CD4-positive, alpha-beta T cell (primary cell): ENCODE measurements at regions not wholly inside any gene's neighbourhood (a gene's known extent, or its start where the extent isn't known, plus 50 kb on each side); places are given as distances from the start of the nearest gene placed in this dataset.

Source experiments
- ATAC-seq: fragments of 200-7000 bp; cut with Tn5 transposase; one replicate; pipeline ENCODE4 v1.10.0; 2022; ENCODE audit warnings: mild to moderate bottlenecking; ENCODE audit not compliant: poor library complexity
- CTCF ChIA-PET: fragments of 350-600 bp; sonication (Branson Sonifier 250); formaldehyde crosslinking; loops from one replicate; lab custom pipeline; 2021; ENCODE audit warnings: antibody characterized with exemption, inconsistent platforms; lab: Charles Lee
- POLR2A ChIA-PET: fragments of 350-600 bp; sonication (Branson Sonifier 250); formaldehyde crosslinking; loops from one replicate; lab custom pipeline; 2021; ENCODE audit warnings: antibody characterized with exemption, inconsistent platforms; lab: Charles Lee
- DNase-seq, 14 experiments: peaks; one replicate each; pipeline ENCODE4 v3.0.0-alpha.2; 2013 to 2020; ENCODE audit warnings: mixed read lengths in 2 of 14
- H3K27ac ChIP-seq, 2 donors: one replicate each; pipeline versions ENCODE4 v1.5.1 to v1.7.0; 2013; ENCODE audit warnings: low read length in 2 of 2, low read depth in 1 of 2, mild to moderate bottlenecking in 1 of 2
- H3K27me3 ChIP-seq, 2 experiments: 1 replicate in 1 of 2; 2 replicates in 1 of 2; pipeline versions ENCODE4 v1.6.1 to v1.7.0; 2013; ENCODE audit warnings: low read length in 2 of 2, control low read depth in 1 of 2, mild to moderate bottlenecking in 1 of 2, moderate library complexity in 1 of 2; ENCODE audit not compliant: insufficient read depth in 2 of 2, control insufficient read depth in 1 of 2
- H3K36me3 ChIP-seq: one replicate; pipeline ENCODE4 v1.6.1; 2013; ENCODE audit warnings: low read length, control low read depth; ENCODE audit not compliant: insufficient read depth
- H3K4me1 ChIP-seq: one replicate; pipeline ENCODE4 v1.6.1; 2013; ENCODE audit warnings: low read length, control low read depth; ENCODE audit not compliant: insufficient read depth
- H3K4me3 ChIP-seq: one replicate; pipeline ENCODE4 v1.5.1; 2013; ENCODE audit warnings: mild to moderate bottlenecking, low read length, moderate library complexity
- H3K9me3 ChIP-seq, 2 experiments: 1 replicate in 1 of 2; 2 replicates in 1 of 2; pipeline versions ENCODE4 v1.6.1 to v1.7.0; 2013; ENCODE audit warnings: low read length in 2 of 2, mild to moderate bottlenecking in 2 of 2, control low read depth in 1 of 2, moderate library complexity in 1 of 2; ENCODE audit not compliant: control insufficient read depth in 1 of 2, insufficient read depth in 1 of 2
- H3K27ac Mint-ChIP-seq: one replicate; pipeline ENCODE4 v1.8.0; 2020; ENCODE audit warnings: mixed read lengths
- H3K27me3 Mint-ChIP-seq: one replicate; pipeline ENCODE4 v1.8.0; 2021; ENCODE audit warnings: mixed read lengths
- H3K36me3 Mint-ChIP-seq: one replicate; pipeline ENCODE4 v1.8.0; 2021; ENCODE audit warnings: low read depth, mixed read lengths
- H3K4me1 Mint-ChIP-seq: one replicate; pipeline ENCODE4 v1.8.0; 2021; ENCODE audit warnings: low read depth, mixed read lengths
- H3K4me3 Mint-ChIP-seq: one replicate; pipeline ENCODE4 v1.8.0; 2020; ENCODE audit warnings: mild to moderate bottlenecking, mixed read lengths
- H3K9me3 Mint-ChIP-seq: one replicate; pipeline ENCODE4 v1.8.0; 2020; ENCODE audit warnings: mixed read lengths
- intact Hi-C, 2 experiments: fragments of 100-400 bp; cut with DNase I in 1 of 2; cut with micrococcal nuclease in 1 of 2; formaldehyde crosslinking; loops; one replicate each; pipeline versions ENCODE4 v1.15.1 to v1.9.0; 2023 to 2025; cut with DNase I, micrococcal nuclease
- TF ChIP-seq, protein P1 (sequence below): fragments of 200-600 bp; IDR thresholded peaks from one replicate; pipeline ENCODE4 v1.8.0; 2022; ENCODE audit warnings: antibody characterized with exemption, mild to moderate bottlenecking

DNA sequence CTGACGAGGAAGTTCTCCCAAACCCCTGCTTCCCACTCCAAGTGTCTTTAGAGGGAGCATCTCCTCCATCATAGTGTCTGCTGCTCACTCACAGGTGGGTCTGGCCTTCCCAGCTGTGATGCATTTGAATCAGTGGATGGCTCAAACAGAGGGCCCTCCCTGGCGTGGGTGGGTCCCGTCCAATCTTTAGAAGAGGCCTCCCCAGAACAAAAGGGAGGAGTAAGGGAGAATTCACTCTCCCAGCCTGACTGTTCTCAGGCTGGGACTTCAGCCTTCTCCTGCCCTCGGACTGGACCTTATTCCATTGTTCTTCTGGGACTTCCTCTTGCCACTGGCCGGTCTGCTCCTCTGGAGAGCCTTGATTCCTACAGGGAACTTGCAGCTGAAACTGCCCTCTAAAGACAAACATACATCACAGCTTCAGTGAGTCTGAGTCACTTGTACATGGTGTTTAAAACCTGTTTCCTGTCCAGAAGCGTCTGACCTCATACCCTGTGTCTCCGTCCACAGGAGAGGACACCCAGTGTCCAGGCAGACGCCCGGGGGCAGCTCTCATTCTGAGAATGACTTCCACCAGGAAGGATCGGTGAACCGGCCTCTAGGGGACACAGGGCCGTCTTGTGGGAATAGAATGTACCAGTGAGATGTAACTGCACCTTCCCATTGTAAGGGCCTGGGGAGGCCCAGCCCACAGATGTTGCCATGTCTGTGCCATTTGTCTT, 234.7 kb downstream of the BRD1 start:
- peaks cover 10% of the 10 kb centered on the region for H3K36me3 ChIP-seq
- no peaks in the 10 kb centered on the region for H3K27me3 ChIP-seq
- intact Hi-C loops, result no loop called here
- H3K27ac Mint-ChIP-seq, result no peak overlapping the region
- no peaks in the 10 kb centered on the region for H3K9me3 ChIP-seq
- H3K4me1 ChIP-seq, result no peaks in the 10 kb centered on the region
- H3K4me3 ChIP-seq, result no peak overlapping the region
- CTCF ChIA-PET, result no interaction called here
- H3K4me1 Mint-ChIP-seq, result no peaks in the 10 kb centered on the region
- no peak overlapping the region for H3K27ac ChIP-seq
- no peaks in the 10 kb centered on the region for H3K27me3 Mint-ChIP-seq
- no peak overlapping the region for H3K4me3 Mint-ChIP-seq
- no peak for ATAC-seq
- peak in 1 of 14 experiments; percentile 20 for DNase-seq
- no peaks in the 10 kb centered on the region for H3K9me3 Mint-ChIP-seq
- POLR2A ChIA-PET, result no interaction called here
- TF ChIP-seq, protein P1, sequence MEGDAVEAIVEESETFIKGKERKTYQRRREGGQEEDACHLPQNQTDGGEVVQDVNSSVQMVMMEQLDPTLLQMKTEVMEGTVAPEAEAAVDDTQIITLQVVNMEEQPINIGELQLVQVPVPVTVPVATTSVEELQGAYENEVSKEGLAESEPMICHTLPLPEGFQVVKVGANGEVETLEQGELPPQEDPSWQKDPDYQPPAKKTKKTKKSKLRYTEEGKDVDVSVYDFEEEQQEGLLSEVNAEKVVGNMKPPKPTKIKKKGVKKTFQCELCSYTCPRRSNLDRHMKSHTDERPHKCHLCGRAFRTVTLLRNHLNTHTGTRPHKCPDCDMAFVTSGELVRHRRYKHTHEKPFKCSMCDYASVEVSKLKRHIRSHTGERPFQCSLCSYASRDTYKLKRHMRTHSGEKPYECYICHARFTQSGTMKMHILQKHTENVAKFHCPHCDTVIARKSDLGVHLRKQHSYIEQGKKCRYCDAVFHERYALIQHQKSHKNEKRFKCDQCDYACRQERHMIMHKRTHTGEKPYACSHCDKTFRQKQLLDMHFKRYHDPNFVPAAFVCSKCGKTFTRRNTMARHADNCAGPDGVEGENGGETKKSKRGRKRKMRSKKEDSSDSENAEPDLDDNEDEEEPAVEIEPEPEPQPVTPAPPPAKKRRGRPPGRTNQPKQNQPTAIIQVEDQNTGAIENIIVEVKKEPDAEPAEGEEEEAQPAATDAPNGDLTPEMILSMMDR, result no peak
- H3K36me3 Mint-ChIP-seq, result peaks cover 4% of the 10 kb centered on the region

DNA sequence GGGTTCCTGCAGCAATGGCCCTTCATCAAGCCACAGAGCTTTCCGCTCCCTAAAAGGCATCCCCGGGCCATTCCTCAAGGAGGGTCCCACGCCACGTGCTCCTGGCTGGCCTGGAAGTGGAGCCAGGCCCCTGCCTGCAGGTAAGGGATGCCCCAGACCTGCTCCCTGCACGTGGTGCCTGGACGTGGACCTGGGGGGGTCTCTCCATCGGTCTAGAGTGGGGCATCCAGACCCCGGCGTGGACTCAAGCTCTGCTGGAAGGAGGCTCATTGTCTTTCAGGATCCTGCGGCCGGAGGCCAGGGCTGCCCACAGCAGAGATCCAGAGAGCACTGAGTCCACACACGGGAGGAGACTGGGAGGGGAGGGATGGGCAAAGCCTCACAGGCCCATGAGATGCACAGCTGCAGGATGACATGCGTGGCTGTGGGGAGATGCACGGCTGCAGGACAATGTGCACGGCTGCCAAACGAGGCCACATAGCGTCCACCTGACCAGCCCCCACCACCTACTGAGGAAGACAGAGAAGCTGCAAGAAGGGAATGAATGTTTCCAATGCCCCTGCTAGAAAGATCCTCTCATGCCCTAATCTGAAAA, 236.7 kb downstream of the BRD1 start:
- H3K4me1 ChIP-seq, result no peaks in the 10 kb centered on the region
- ChIA-PET POLR2A (no interaction called here), CTCF (no interaction called here)
- peaks cover 8% of the 10 kb centered on the region for H3K36me3 ChIP-seq
- ATAC-seq (no peak), DNase-seq (peak in 1 of 14 experiments; percentile 30)
- no peak overlapping the region for H3K27ac ChIP-seq
- intact Hi-C loops, result no loop called here
- no peaks in the 10 kb centered on the region for H3K27me3 ChIP-seq
- H3K4me3 ChIP-seq, result no peak overlapping the region
- Mint-ChIP-seq H3K27me3 (no peaks in the 10 kb centered on the region), H3K36me3 (peaks cover 9% of the 10 kb centered on the region), H3K4me3 (no peak overlapping the region), H3K27ac (no peak overlapping the region), H3K9me3 (no peaks in the 10 kb centered on the region), H3K4me1 (no peaks in the 10 kb centered on the region)
- no peaks in the 10 kb centered on the region for H3K9me3 ChIP-seq
- TF ChIP-seq, protein P1, result no peak

DNA sequence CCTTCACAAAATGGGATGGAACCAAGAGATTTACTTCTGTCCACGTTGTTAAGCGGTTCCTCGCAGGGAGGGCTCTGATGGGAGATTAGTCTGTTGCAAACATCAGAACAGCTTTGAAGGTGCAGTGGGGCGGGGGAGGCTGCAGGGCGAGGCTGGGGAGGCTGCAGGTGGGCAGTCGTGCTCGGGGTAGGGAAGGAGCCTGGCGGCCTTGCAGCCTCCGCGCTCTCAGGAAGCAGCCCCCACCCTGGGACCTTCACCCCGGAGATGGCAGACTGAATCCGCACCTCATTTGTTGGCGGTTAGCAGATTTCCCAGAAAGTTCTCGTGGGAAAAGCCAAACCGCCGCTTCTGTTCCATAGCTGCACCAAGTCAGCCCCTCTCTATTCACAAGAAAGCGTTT, 237.3 kb downstream of the BRD1 start:
- Mint-ChIP-seq H3K4me1 (no peaks in the 10 kb centered on the region), H3K9me3 (no peaks in the 10 kb centered on the region), H3K36me3 (peaks cover 9% of the 10 kb centered on the region), H3K4me3 (no peak overlapping the region), H3K27ac (no peak overlapping the region), H3K27me3 (no peaks in the 10 kb centered on the region)
- no peak overlapping the region for H3K27ac ChIP-seq
- DNase-seq (no peak), ATAC-seq (no peak)
- H3K4me3 ChIP-seq, result no peak overlapping the region
- ChIA-PET CTCF (no interaction called here), POLR2A (no interaction called here)
- H3K36me3 ChIP-seq, result peaks cover 3% of the 10 kb centered on the region
- H3K9me3 ChIP-seq, result no peaks in the 10 kb centered on the region
- no peaks in the 10 kb centered on the region for H3K4me1 ChIP-seq
- H3K27me3 ChIP-seq, result no peaks in the 10 kb centered on the region
- intact Hi-C loops, result no loop called here
- TF ChIP-seq, protein P1, result no peak
